ENCODE measurements at regions not wholly inside any gene's neighbourhood (a gene's known extent, or its start where the extent isn't known, plus 50 kb on each side); places are given as distances from the start of the nearest gene placed in this dataset.

DNA sequence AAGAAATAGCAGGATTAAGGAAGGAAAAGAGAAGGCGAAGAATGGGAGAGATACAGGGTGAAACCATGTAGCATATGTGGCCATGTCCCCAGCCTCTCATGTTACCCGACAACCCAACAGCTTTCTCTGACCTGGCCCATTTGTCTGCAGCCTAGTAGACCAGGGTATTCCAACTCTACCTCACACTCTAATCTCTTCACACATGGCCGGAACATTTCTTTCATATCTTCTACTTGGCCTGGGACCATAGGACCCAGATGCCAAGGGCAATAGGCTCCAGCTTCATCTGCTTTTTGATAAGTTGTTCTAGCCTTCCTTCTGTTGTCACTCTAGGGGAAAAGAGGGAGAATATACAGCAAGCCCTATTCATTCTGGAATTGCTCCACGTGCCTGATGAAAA, 95.0 kb upstream of the DPT start:
- intact Hi-C loops (cut with micrococcal nuclease; ENCODE audit: unreplicated experiment), result no loop called here
- Mint-ChIP-seq H3K27me3 (ENCODE audit: insufficient read depth, unreplicated experiment) (no peaks in the 10 kb centered on the region), H3K36me3 (ENCODE audit: insufficient read depth, unreplicated experiment) (no peaks in the 10 kb centered on the region), H3K4me1 (ENCODE audit: low read depth, unreplicated experiment) (peaks cover 7% of the 10 kb centered on the region), H3K9me3 (ENCODE audit: unreplicated experiment) (peaks cover 46% of the 10 kb centered on the region), H3K27ac (ENCODE audit: unreplicated experiment) (no peak overlapping the region), H3K4me3 (ENCODE audit: unreplicated experiment) (no peak overlapping the region)
- CTCF ChIA-PET, result no interaction called here
- Histone ChIP-seq H3K36me3 (ENCODE audit: control insufficient read depth, insufficient read depth, low read length) (no peaks in the 10 kb centered on the region), H3K4me1 (no peaks in the 10 kb centered on the region), H3K9me3 (no peaks in the 10 kb centered on the region), H3K4me3 (ENCODE audit: low read depth, low read length) (no peak overlapping the region), H3K27me3 (replicated peaks; ENCODE audit: control insufficient read depth, insufficient read depth, low read length) (no peaks in the 10 kb centered on the region)
- BruUV-seq (replicated peaks), result no TSS peak
- TF ChIP-seq, protein P1, sequence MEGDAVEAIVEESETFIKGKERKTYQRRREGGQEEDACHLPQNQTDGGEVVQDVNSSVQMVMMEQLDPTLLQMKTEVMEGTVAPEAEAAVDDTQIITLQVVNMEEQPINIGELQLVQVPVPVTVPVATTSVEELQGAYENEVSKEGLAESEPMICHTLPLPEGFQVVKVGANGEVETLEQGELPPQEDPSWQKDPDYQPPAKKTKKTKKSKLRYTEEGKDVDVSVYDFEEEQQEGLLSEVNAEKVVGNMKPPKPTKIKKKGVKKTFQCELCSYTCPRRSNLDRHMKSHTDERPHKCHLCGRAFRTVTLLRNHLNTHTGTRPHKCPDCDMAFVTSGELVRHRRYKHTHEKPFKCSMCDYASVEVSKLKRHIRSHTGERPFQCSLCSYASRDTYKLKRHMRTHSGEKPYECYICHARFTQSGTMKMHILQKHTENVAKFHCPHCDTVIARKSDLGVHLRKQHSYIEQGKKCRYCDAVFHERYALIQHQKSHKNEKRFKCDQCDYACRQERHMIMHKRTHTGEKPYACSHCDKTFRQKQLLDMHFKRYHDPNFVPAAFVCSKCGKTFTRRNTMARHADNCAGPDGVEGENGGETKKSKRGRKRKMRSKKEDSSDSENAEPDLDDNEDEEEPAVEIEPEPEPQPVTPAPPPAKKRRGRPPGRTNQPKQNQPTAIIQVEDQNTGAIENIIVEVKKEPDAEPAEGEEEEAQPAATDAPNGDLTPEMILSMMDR (IDR thresholded peaks at IDR 0.05; ENCODE audit: insufficient read depth in 1 of 2, low read depth in 1 of 2, low read length in 1 of 2, severe bottlenecking in 1 of 2, unreplicated experiment in 1 of 2), result no peak
- DNase-seq, result no peak
- POLR2A ChIA-PET, result no interaction called here

DNA sequence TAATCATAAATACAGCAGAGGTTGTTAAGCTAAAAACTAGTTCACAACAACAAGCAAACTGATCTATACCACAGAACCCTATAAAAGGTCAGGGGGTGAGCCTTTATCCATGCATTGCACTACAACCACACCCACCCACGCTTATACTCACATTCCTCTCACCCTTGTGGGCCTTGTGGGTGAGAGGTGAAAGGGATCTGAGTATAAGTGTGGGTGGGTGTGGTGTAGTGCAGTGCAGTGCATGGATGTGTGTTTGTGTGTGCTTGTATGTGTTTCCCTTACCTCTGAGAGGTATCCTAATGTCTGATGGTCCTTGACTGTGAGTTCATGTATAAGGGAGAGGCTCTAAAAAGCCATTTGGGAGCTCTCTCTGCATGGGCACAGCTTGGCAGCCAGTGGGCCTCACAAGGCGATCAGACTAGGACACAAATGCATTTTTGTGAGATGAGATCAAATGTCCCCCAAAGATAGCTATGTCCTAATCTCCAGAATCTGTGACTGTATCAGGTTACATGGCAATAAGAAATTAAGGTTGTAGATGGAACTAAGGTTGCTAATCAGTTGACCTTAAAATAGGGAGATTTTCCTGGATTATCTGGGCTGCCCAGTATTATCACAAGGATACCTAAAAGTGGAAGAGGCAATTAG, 95.5 kb upstream of the DPT start:
- Mint-ChIP-seq H3K36me3 (ENCODE audit: insufficient read depth, unreplicated experiment) (no peaks in the 10 kb centered on the region), H3K4me3 (ENCODE audit: unreplicated experiment) (no peak overlapping the region), H3K9me3 (ENCODE audit: unreplicated experiment) (peaks cover 41% of the 10 kb centered on the region), H3K4me1 (ENCODE audit: low read depth, unreplicated experiment) (peaks cover 4% of the 10 kb centered on the region), H3K27me3 (ENCODE audit: insufficient read depth, unreplicated experiment) (no peaks in the 10 kb centered on the region), H3K27ac (ENCODE audit: unreplicated experiment) (no peak overlapping the region)
- Histone ChIP-seq H3K9me3 (no peaks in the 10 kb centered on the region), H3K27me3 (replicated peaks; ENCODE audit: control insufficient read depth, insufficient read depth, low read length) (no peaks in the 10 kb centered on the region), H3K4me1 (no peaks in the 10 kb centered on the region), H3K36me3 (ENCODE audit: control insufficient read depth, insufficient read depth, low read length) (no peaks in the 10 kb centered on the region), H3K4me3 (ENCODE audit: low read depth, low read length) (no peak overlapping the region)
- DNase-seq, result no peak
- BruUV-seq (replicated peaks), result no TSS peak
- ChIA-PET POLR2A (no interaction called here), CTCF (no interaction called here)
- TF ChIP-seq, protein P1 (IDR thresholded peaks at IDR 0.05; ENCODE audit: insufficient read depth in 1 of 2, low read depth in 1 of 2, low read length in 1 of 2, severe bottlenecking in 1 of 2, unreplicated experiment in 1 of 2), result no peak
- intact Hi-C loops (cut with micrococcal nuclease; ENCODE audit: unreplicated experiment), result no loop called here

DNA sequence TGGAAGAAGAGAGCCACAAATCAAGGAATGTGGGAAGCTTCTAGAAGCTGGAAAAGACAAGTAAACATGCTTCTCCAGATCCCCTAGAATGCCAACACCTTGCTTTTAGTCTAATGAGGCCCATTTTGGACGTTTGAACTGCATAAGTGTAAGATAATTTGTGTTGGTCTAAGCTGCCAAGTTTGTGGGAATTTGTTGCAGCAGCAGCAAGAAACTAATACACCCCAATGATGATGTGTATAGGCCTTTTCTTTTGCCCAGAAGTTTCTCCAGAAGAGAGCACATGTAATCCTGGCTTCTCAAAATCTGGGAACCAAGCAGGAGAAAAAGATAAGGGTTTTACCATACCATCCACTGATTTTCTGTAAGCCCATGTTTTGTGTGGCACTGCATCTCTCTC, 96.1 kb upstream of the DPT start:
- no peaks in the 10 kb centered on the region; the same call in 1 of the 2 replicates for H3K4me1 ChIP-seq
- Mint-ChIP-seq H3K9me3 (ENCODE audit: unreplicated experiment) (peaks cover 36% of the 10 kb centered on the region), H3K4me1 (ENCODE audit: low read depth, unreplicated experiment) (peaks cover 3% of the 10 kb centered on the region), H3K36me3 (ENCODE audit: insufficient read depth, unreplicated experiment) (no peaks in the 10 kb centered on the region), H3K27ac (ENCODE audit: unreplicated experiment) (no peak overlapping the region), H3K4me3 (ENCODE audit: unreplicated experiment) (no peak overlapping the region), H3K27me3 (ENCODE audit: insufficient read depth, unreplicated experiment) (no peaks in the 10 kb centered on the region)
- POLR2A ChIA-PET, result no interaction called here
- H3K27me3 ChIP-seq (replicated peaks; ENCODE audit: control insufficient read depth, insufficient read depth, low read length), result no peaks in the 10 kb centered on the region
- intact Hi-C loops (cut with micrococcal nuclease; ENCODE audit: unreplicated experiment), result no loop called here
- CTCF ChIA-PET, result no interaction called here
- TF ChIP-seq, protein P1 (IDR thresholded peaks at IDR 0.05; ENCODE audit: insufficient read depth in 1 of 2, low read depth in 1 of 2, low read length in 1 of 2, severe bottlenecking in 1 of 2, unreplicated experiment in 1 of 2), result no peak
- H3K4me3 ChIP-seq (ENCODE audit: low read depth, low read length), result no peak overlapping the region
- H3K36me3 ChIP-seq (ENCODE audit: control insufficient read depth, insufficient read depth, low read length), result no peaks in the 10 kb centered on the region
- no peak for DNase-seq
- H3K9me3 ChIP-seq, result no peaks in the 10 kb centered on the region
- no TSS peak for BruUV-seq (replicated peaks)

Data from Caco-2 (cell line).